ENCODE measurements at regions not wholly inside any gene's neighbourhood (a gene's known extent, or its start where the extent isn't known, plus 50 kb on each side); places are given as distances from the start of the nearest gene placed in this dataset.

DNA sequence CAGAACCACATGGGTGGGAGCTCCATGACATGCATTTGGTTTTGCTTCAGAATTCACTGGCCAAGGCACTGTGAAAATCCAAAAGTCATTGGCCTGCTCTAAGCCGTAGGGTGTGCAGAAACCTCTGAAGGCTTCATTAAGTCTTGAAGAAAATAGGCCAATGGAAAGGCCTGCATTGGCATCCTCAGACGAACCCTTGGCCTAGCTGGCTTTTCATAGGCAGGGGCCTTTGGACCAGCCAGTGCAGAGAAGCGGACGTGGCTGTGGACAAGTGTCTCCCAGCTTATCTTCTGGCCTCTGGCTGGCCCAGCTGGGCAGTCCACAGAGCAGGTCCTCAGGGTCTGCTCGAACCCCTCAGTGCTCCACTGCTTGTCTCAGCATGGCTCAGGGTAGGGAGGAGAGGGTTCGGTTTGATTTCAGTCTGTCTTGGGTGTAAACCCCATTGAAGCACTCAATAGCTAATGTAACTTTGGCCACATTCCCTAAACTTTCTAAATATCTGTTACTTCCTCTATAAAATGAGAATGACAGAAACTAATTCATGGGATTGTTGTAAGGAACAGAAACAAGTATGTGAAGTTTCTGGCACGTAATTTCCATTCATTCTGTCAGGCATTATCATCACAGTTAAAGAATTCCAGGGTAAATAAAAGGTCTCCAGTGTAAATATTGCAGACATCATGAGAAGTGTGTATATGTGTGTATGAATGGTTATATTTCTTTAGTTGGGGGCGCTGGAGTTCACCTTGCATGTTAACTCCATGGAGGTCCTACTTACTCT, 125.5 kb downstream of the TFCP2L1 start:
- TF ChIP-seq PRMT3 (CRISPR knock-in tag; IDR thresholded peaks at IDR 0.05; ENCODE audit: borderline replicate concordance, low read depth), result no peak
- TF ChIP-seq, protein P1, sequence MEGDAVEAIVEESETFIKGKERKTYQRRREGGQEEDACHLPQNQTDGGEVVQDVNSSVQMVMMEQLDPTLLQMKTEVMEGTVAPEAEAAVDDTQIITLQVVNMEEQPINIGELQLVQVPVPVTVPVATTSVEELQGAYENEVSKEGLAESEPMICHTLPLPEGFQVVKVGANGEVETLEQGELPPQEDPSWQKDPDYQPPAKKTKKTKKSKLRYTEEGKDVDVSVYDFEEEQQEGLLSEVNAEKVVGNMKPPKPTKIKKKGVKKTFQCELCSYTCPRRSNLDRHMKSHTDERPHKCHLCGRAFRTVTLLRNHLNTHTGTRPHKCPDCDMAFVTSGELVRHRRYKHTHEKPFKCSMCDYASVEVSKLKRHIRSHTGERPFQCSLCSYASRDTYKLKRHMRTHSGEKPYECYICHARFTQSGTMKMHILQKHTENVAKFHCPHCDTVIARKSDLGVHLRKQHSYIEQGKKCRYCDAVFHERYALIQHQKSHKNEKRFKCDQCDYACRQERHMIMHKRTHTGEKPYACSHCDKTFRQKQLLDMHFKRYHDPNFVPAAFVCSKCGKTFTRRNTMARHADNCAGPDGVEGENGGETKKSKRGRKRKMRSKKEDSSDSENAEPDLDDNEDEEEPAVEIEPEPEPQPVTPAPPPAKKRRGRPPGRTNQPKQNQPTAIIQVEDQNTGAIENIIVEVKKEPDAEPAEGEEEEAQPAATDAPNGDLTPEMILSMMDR (CRISPR knock-in tag; IDR thresholded peaks at IDR 0.05), result no peak
- no peak for TF ChIP-seq NBN (conservative IDR thresholded peaks at IDR 0.05)
- TF ChIP-seq RAD51 (IDR thresholded peaks at IDR 0.05; ENCODE audit: borderline replicate concordance), result no peak

Data from HepG2 (cell line).